Keratinocyte (primary cell): ENCODE measurements at regions not wholly inside any gene's neighbourhood (a gene's known extent, or its start where the extent isn't known, plus 50 kb on each side); places are given as distances from the start of the nearest gene placed in this dataset.

Experiments
- DNase-seq: peaks from one replicate; pipeline ENCODE4 v3.0.0-alpha.2; 2011; ENCODE audit warnings: low read depth, missing footprints, low spot score
- FAIRE-seq: peaks from 2 replicates; lab custom pipeline; 2011; peaks lifted over from hg19 to GRCh38; lab: Jason Lieb, UNC
- H2AFZ ChIP-seq: 2 replicates; pipeline ENCODE4 v1.6.0; 2012; ENCODE audit warnings: low read length, control low read depth, inconsistent platforms; ENCODE audit not compliant: control insufficient read depth
- H3K27ac ChIP-seq: 2 replicates; pipeline ENCODE4 v1.5.1; 2011; ENCODE audit warnings: low read length; ENCODE audit not compliant: control insufficient read depth, insufficient read depth
- H3K27me3 ChIP-seq: 3 replicates; pipeline ENCODE4 v1.6.0; 2011; ENCODE audit warnings: low read length; ENCODE audit not compliant: control insufficient read depth, insufficient read depth; ENCODE audit errors: extremely low read depth
- H3K36me3 ChIP-seq, 2 experiments: 2 replicates in 1 of 2; 3 replicates in 1 of 2; pipeline ENCODE4 v1.5.1; 2011; ENCODE audit warnings: low read length in 2 of 2, mild to moderate bottlenecking in 1 of 2; ENCODE audit not compliant: control insufficient read depth in 2 of 2, insufficient read depth in 2 of 2; ENCODE audit errors: extremely low read depth in 1 of 2
- H3K4me1 ChIP-seq: 3 replicates; pipeline ENCODE4 v1.5.1; 2011; ENCODE audit warnings: low read length; ENCODE audit not compliant: control insufficient read depth, insufficient read depth; ENCODE audit errors: extremely low read depth
- H3K4me2 ChIP-seq: 3 replicates; pipeline ENCODE4 v1.6.0; 2011; ENCODE audit warnings: low read depth, low read length; ENCODE audit not compliant: control insufficient read depth, insufficient read depth; ENCODE audit errors: extremely low read depth
- H3K4me3 ChIP-seq, 3 experiments: fragments of 200-600 bp in 1 of 3; sonication (generic) in 1 of 3; 2 replicates in 2 of 3; 3 replicates in 1 of 3; pipeline ENCODE4 v1.5.1; 2011 to 2016; ENCODE audit warnings: low read length in 3 of 3, mild to moderate bottlenecking in 3 of 3, control low read depth in 2 of 3, inconsistent platforms in 1 of 3, low read depth in 1 of 3, mixed read lengths in 1 of 3, mixed run types in 1 of 3, moderate library complexity in 1 of 3; ENCODE audit not compliant: control insufficient read depth in 2 of 3, insufficient read depth in 2 of 3; ENCODE audit errors: extremely low read depth in 1 of 3
- H3K79me2 ChIP-seq: 2 replicates; pipeline ENCODE4 v1.6.0; 2012; ENCODE audit warnings: low read length; ENCODE audit not compliant: control insufficient read depth, insufficient read depth
- H3K9ac ChIP-seq: 3 replicates; pipeline ENCODE4 v1.6.0; 2011; ENCODE audit warnings: low read length; ENCODE audit not compliant: control insufficient read depth, insufficient read depth; ENCODE audit errors: extremely low read depth
- H3K9me1 ChIP-seq: 3 replicates; pipeline ENCODE4 v1.6.0; 2011; ENCODE audit warnings: low read length; ENCODE audit not compliant: control insufficient read depth, insufficient read depth; ENCODE audit errors: extremely low read depth
- H3K9me3 ChIP-seq: 2 replicates; pipeline ENCODE4 v1.5.1; 2012; ENCODE audit warnings: low read depth, low read length; ENCODE audit not compliant: control insufficient read depth
- H4K20me1 ChIP-seq: 3 replicates; pipeline ENCODE4 v1.6.0; 2011; ENCODE audit warnings: low read length; ENCODE audit not compliant: control insufficient read depth, insufficient read depth; ENCODE audit errors: extremely low read depth
- CTCF ChIP-seq, 3 experiments: IDR thresholded peaks in 1 of 3; conservative IDR thresholded peaks in 1 of 3; optimal IDR thresholded peaks in 1 of 3; 2 replicates in 2 of 3; 3 replicates in 1 of 3; pipeline versions ENCODE3 to v1.5.1; 2011; ENCODE audit warnings: low read length in 3 of 3, mild to moderate bottlenecking in 3 of 3, moderate library complexity in 2 of 3, control low read depth in 1 of 3, inconsistent platforms in 1 of 3; ENCODE audit not compliant: insufficient read depth in 2 of 3; ENCODE audit errors: extremely low read depth in 1 of 3
- EZH2 ChIP-seq: IDR thresholded peaks from one replicate; pipeline ENCODE4 v1.6.1; 2012; ENCODE audit warnings: inconsistent platforms, mild to moderate bottlenecking, low read length, moderate library complexity
- dilution Hi-C: fragments of 300-500 bp; cut with MboI; formaldehyde crosslinking; loops from one replicate; pipeline ENCODE4 v1.7.0; 2020; ENCODE audit warnings: low sequenced_read_pairs; ENCODE audit not compliant: extremely low pct_ligation_motif_present

GRCh38 chr1:244288663-244289062 lies 163.0 kb downstream of the ADSS2 start:
- Histone ChIP-seq H4K20me1 (no peaks in the 10 kb centered on the region), H3K27me3 (no peaks in the 10 kb centered on the region), H3K9me1 (no peaks in the 10 kb centered on the region), H3K9me3 (no peaks in the 10 kb centered on the region), H3K79me2 (no peaks in the 10 kb centered on the region), H3K4me3 (no peak overlapping the region), H3K9ac (no peak overlapping the region), H3K36me3 (no peaks in the 10 kb centered on the region), H2AFZ (no peak overlapping the region), H3K4me2 (no peak overlapping the region), H3K27ac (no peak overlapping the region), H3K4me1 (no peaks in the 10 kb centered on the region)
- TF ChIP-seq CTCF (optimal IDR thresholded peaks at IDR 0.05 in 1 of 3, IDR thresholded peaks at IDR 0.05 in 1 of 3, conservative IDR thresholded peaks at IDR 0.05 in 1 of 3; ENCODE audit: extremely low read depth in 1 of 3, insufficient read depth in 2 of 3, low read length in 3 of 3) (no peak), EZH2 (no peak)
- dilution Hi-C loops, result no loop called here
- FAIRE-seq (no peak), DNase-seq (no peak)

DNA sequence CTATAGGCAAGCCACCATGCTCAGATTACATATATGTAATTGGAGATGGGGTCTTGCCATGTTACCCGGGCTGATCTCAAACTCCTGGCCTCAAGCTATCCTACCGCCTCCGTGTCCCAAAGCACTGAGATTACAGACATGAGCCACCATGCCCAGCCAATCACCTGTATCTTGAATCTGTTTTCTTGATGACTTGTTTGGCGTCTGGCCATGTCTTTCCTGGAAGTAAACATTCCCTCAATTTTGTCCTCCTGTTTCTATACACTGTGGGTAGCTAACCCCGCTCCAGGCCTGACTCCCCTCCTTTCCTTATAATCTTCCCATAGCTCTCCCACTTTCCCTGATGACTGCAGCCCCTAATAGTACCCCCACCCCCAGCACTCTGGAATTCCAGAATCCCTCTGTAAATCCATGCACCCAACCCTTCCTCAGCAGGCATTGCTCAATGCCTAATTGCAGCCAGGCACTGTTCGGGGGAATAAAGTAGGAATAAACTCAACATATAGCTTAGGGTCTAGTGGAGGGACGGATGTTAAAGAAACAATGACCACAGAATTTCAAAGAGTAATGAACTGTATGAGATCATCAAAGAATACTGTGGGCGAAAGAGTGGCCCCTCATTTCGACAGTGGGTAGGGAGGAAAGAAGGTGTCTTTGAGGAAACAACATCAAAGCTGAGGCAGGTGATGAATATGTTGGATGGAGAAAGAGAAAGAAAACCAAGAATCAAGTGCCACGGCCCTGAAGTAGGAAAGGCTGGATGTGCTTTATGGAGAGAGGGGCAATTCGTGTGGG lies 161.5 kb downstream of the ADSS2 start:
- H3K4me1 ChIP-seq, result no peaks in the 10 kb centered on the region
- no peak overlapping the region for H3K9ac ChIP-seq
- DNase-seq (no peak), FAIRE-seq (peak; percentile 26)
- dilution Hi-C loops, result no loop called here
- no peak overlapping the region for H3K4me3 ChIP-seq
- no peaks in the 10 kb centered on the region for H3K27me3 ChIP-seq
- no peaks in the 10 kb centered on the region for H3K79me2 ChIP-seq
- no peaks in the 10 kb centered on the region for H3K9me3 ChIP-seq
- no peaks in the 10 kb centered on the region for H4K20me1 ChIP-seq
- H3K9me1 ChIP-seq, result no peaks in the 10 kb centered on the region
- no peaks in the 10 kb centered on the region for H3K36me3 ChIP-seq
- H3K4me2 ChIP-seq, result no peak overlapping the region
- H2AFZ ChIP-seq, result no peak overlapping the region
- no peak overlapping the region for H3K27ac ChIP-seq
- TF ChIP-seq EZH2 (no peak), CTCF (optimal IDR thresholded peaks at IDR 0.05 in 1 of 3, IDR thresholded peaks at IDR 0.05 in 1 of 3, conservative IDR thresholded peaks at IDR 0.05 in 1 of 3; ENCODE audit: extremely low read depth in 1 of 3, insufficient read depth in 2 of 3, low read length in 3 of 3) (no peak)
